SHP77 treated with DMSO at 0.1 percent for 48 hours (cell line): ENCODE measurements at regions not wholly inside any gene's neighbourhood (a gene's known extent, or its start where the extent isn't known, plus 50 kb on each side); places are given as distances from the start of the nearest gene placed in this dataset.

Experiments used
- DNase-seq: peaks from one replicate; lab custom pipeline; 2025; lab: John Stamatoyannopoulos, UW

DNA sequence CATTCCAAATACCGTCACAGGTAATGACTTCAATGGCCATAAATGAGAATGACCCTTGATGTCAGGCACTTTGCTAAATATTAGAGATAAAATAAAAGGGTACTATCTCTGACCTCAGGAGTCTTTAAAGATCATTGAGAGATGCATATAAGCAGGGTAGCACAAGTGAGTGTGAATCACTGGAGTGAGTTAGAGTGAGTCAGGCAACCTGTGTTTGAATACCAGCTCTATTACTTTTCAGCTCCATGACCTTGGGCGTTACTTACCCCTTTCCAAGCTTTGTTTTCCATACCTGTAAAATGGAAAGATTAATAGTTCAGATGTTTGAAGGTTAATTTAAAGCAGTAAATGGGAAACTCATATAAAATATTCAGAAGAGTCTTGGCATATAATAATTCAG, 1058.0 kb upstream of the ADGRL4 start:
- DNase-seq = no peak

DNA sequence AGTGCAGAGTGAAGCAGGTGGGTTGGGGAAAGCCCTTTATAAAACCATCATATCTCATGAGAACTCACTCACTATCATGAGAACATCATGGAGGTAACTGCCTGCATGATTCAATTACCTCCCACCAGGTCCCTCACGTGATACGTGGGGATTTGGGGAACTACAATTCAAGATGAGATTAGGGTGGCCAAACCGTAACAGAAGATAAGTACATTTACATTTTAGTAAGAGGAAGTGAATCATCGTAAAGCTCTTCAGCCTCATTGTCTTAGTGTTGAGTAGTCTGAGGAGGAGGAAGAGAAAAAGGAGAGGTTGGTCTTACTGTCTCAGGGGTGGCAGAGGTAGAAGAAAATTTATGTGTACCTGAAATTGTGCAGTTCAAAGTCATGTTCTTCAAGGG, 1053.4 kb upstream of the ADGRL4 start:
- no peak for DNase-seq

GRCh38 chr1:80056179-80056578, 1049.6 kb upstream of the ADGRL4 start:
- no peak for DNase-seq

DNA sequence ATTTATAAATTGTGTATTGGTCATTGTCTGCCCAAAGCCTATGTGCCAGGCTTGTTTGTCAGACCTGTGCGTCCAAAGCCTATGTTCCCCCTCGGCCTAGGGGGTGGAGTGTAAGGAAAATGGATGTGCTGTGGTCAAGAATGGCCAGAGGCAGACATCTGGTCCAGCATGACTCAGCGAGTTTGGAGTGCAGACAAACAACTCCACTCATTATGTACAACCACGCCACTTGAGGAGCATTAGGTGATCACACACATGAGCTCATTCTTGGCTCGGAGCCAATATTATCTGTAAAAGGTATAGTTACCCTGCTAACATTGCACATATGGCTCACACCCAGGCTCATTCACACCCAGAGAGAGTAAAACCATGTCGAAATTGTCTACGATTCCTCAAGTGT, 1047.6 kb upstream of the ADGRL4 start:
- peak; percentile 99 for DNase-seq

- DNase-seq = no peak
Measured at GRCh38 chr1:80053613-80054012, 1047.1 kb upstream of the ADGRL4 start.

GRCh38 chr1:80050523-80050922, 1044.0 kb upstream of the ADGRL4 start:
- DNase-seq = no peak

- no peak for DNase-seq
Measured at GRCh38 chr1:80050085-80050484, 1043.6 kb upstream of the ADGRL4 start.

DNA sequence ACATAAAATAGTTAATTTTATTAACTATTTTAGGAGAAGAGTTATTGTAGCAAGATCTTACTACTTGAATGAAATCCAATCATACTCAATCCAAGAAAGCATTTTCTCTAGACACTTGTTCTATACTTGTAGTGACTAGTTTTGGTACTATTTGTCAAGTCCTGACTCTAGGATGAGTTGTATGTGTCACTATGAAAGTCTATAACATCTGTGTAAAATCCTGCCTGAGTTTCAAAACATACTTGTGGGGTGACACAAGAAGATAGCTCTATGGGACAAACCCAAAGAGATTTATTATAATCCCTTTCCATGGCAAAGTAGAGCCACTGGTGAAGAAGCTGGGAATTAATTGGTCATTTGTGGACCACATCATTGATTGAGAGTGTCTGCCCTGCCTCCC, 1042.2 kb upstream of the ADGRL4 start:
- no peak for DNase-seq

DNA sequence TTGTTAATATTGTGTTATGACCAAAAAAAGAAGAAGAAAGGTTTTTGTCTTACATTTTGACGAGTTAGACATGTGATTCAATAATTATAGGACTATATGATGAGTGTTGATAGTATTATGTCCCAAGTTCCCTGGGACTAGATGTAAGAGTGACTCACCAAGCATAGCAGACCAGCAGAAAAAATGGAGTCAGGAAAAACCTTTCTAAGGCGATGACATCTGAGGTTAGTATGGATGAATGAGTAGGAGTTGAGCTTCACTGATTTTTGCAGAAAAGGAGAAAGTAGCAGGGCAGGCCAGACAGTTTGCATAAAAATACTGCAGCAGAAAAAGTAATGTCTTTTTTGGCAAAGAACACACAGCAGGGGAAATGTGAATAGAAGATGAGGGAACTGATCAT, 1041.3 kb upstream of the ADGRL4 start:
- no peak for DNase-seq

GRCh38 chr1:80044662-80045061, 1038.1 kb upstream of the ADGRL4 start:
- no peak for DNase-seq

- DNase-seq = no peak
Measured at GRCh38 chr1:80036690-80037432, 1030.3 kb upstream of the ADGRL4 start.

- no peak for DNase-seq
Measured at GRCh38 chr1:80023358-80023757, 1016.8 kb upstream of the ADGRL4 start.

GRCh38 chr1:80021891-80022290, 1015.4 kb upstream of the ADGRL4 start:
- no peak for DNase-seq

DNA sequence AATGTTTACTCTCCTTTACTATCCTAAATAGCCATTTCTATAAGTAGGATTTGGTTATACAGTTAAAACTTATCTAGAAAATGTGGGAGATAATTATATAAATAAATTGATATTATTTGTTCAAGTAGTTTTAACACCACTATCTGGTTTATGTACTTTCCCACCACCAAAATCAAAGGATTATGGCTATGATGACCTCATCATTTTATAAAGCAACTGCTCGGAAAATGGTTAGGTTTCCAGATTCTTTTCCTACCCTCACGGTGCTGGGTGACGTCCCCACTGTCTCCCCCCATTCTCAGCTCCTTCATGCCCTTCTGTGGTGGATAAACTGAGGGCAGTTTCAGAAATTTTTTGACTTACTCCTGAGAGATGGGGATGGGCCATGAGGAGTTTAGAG, 1011.8 kb upstream of the ADGRL4 start:
- DNase-seq = no peak

GRCh38 chr1:80008934-80009333, 1002.4 kb upstream of the ADGRL4 start:
- DNase-seq = no peak

GRCh38 chr1:80003250-80003649, 996.7 kb upstream of the ADGRL4 start:
- DNase-seq = no peak

GRCh38 chr1:79988401-79988800, 981.9 kb upstream of the ADGRL4 start:
- no peak for DNase-seq

- DNase-seq = no peak
Measured at GRCh38 chr1:79982211-79982610, 975.7 kb upstream of the ADGRL4 start.

DNA sequence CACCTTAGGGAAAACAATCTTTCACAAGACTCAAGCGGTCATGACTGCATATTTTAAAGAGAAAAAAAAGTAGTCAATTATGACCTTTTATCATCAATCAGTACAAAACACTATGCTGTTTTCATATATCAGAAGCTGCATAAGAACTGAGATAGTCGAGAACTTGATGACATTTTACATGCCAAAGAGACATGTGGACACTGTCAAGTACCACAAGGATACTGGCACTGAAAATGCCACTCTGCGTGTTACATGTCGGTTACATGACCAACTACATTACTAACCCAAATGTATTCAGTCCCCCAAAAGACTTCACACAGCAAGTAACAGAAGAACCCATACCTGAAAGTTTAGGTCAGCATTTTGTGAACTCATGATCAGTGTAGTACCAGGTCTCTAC, 975.0 kb upstream of the ADGRL4 start:
- DNase-seq = no peak

GRCh38 chr1:79979346-79979745, 972.8 kb upstream of the ADGRL4 start:
- DNase-seq = no peak

DNA sequence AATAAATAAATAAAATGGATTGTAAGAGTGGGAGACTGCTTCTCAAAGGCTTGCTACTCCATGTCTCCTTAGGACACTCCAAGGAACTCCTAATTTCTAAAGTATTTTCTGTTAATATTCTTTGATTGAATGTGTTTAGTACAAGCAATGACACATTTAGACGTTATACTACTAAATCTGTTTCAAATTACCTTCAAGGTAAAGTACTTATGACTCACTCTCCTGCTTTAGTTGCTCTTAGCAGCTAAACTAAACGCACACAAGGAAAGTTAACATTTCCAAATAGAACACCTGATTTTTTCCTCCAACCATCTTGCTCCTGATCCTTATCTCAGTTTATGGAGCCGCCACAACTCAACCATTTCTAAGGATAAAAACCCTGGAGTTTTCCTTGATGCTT, 969.8 kb upstream of the ADGRL4 start:
- no peak for DNase-seq

DNA sequence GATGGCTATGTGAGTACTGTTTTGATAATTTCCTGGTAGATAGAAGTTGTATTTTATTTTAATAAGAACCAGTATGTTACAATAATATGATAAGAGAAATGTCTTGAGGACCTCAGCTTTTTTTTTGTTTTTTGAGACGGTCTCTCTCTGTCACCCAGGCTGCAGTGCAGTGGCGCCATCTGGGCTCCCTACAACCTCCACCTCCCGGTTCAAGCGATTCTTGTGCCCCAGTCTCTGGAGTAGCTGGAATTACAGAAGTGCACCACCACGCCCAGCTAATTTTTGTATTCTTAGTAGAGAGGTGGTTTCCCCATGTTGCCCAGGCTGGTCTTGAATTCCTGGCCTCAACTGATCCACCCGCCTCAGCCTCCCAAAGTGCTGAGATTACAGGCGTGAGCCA, 968.1 kb upstream of the ADGRL4 start:
- no peak for DNase-seq

- DNase-seq = peak; percentile 22
Measured at GRCh38 chr1:79969886-79970285, 963.4 kb upstream of the ADGRL4 start.

- no peak for DNase-seq
Measured at GRCh38 chr1:79966438-79966837, 959.9 kb upstream of the ADGRL4 start.
